K562 (cell line): ENCODE measurements at regions not wholly inside any gene's neighbourhood (a gene's known extent, or its start where the extent isn't known, plus 50 kb on each side); places are given as distances from the start of the nearest gene placed in this dataset.

Experiments
- ATAC-seq: fragments of 200-7000 bp; cut with Tn5 transposase; 3 replicates; pipeline ENCODE4 v1.9.1; 2020; ENCODE audit warnings: moderate library complexity
- BruUV-seq: library from RNA; stranded (reverse); fragments of 400-500 nt; replicated peaks from 2 replicates; lab custom pipeline; 2021; lab: Mats Ljungman, UMichigan
- CTCF ChIA-PET: fragments of 300-600 bp; formaldehyde crosslinking; extraction: SDS; loops from one replicate; lab custom pipeline; 2021; ENCODE audit warnings: low intra/inter-chr PET ratio; lab: Yijun Ruan, JAX
- POLR2A ChIA-PET: fragments of 300-600, 350-650 bp; sonication (Branson Sonifier 250); formaldehyde crosslinking; extraction: SDS; loops from one replicate; lab custom pipeline; 2021; ENCODE audit warnings: antibody characterized with exemption, inconsistent platforms; lab: Yijun Ruan, JAX
- DNase-seq, 4 experiments: peaks; one replicate each; pipeline versions ENCODE4 v3.0.0 to v3.0.0-alpha.2; 2011 to 2018; ENCODE audit warnings: low spot score in 3 of 4, mixed read lengths in 3 of 4; ENCODE audit errors: extremely low read depth in 1 of 4
- FAIRE-seq: peaks from 2 replicates; lab custom pipeline; 2011; peaks lifted over from hg19 to GRCh38; lab: Jason Lieb, UNC
- H2AFZ ChIP-seq: 2 replicates; pipeline ENCODE4 v1.6.0; 2011; ENCODE audit warnings: low read depth, low read length, control low read depth, inconsistent platforms
- H3K27ac ChIP-seq: fragments of 200-600 bp; 3 replicates; pipeline ENCODE4 v1.8.0; 2011; ENCODE audit warnings: low read depth, mild to moderate bottlenecking, control low read depth, inconsistent platforms, low read length, moderate library complexity, mixed read lengths; ENCODE audit errors: extremely low read depth
- H3K27me3 ChIP-seq, 2 experiments: fragments of 300-600 bp in 1 of 2; 2 replicates in 1 of 2; 3 replicates in 1 of 2; pipeline versions ENCODE4 v1.6.0 to v1.8.0; 2011; ENCODE audit warnings: inconsistent platforms in 2 of 2, low read length in 2 of 2, mild to moderate bottlenecking in 1 of 2, mixed read lengths in 1 of 2, moderate library complexity in 1 of 2; ENCODE audit not compliant: control insufficient read depth in 2 of 2, insufficient read depth in 2 of 2
- H3K36me3 ChIP-seq: fragments of 300-600 bp; 3 replicates; pipeline ENCODE4 v1.8.0; 2011; ENCODE audit warnings: mild to moderate bottlenecking, low read length, inconsistent platforms; ENCODE audit not compliant: control insufficient read depth, insufficient read depth
- H3K4me1 ChIP-seq, 2 experiments: fragments of 200-600 bp in 1 of 2; replicated peaks in 1 of 2; 2 replicates in 1 of 2; 3 replicates in 1 of 2; pipeline versions ENCODE4 v1.5.1 to v1.8.0; 2011; ENCODE audit warnings: inconsistent platforms in 2 of 2, low read length in 2 of 2, mild to moderate bottlenecking in 1 of 2, mixed read lengths in 1 of 2, moderate library complexity in 1 of 2; ENCODE audit not compliant: control insufficient read depth in 2 of 2, insufficient read depth in 2 of 2
- H3K4me2 ChIP-seq: 2 replicates; pipeline ENCODE4 v1.6.1; 2011; ENCODE audit warnings: low read length, control low read depth, inconsistent platforms, mixed read lengths; ENCODE audit not compliant: insufficient read depth
- H3K4me3 ChIP-seq: fragments of 200-600 bp; sonication (generic), shearing (Covaris generic); 2 replicates; pipeline ENCODE4 v1.5.1; 2016; ENCODE audit warnings: control low read depth, inconsistent platforms
- H3K79me2 ChIP-seq: fragments of 200-600 bp; 3 replicates; pipeline ENCODE4 v1.8.0; 2011; ENCODE audit warnings: low read length, inconsistent platforms; ENCODE audit not compliant: control insufficient read depth, insufficient read depth
- H3K9ac ChIP-seq, 2 experiments: 2 replicates each; pipeline versions ENCODE4 v1.6.0 to v1.6.1; 2011; ENCODE audit warnings: low read depth in 2 of 2, low read length in 2 of 2, control low read depth in 1 of 2, inconsistent platforms in 1 of 2, mild to moderate bottlenecking in 1 of 2, mixed read lengths in 1 of 2; ENCODE audit not compliant: insufficient read depth in 1 of 2
- H3K9me1 ChIP-seq: one replicate; pipeline ENCODE4 v1.6.0; 2011; ENCODE audit warnings: inconsistent platforms, mild to moderate bottlenecking, low read length, moderate library complexity; ENCODE audit not compliant: control insufficient read depth, insufficient read depth
- H3K9me3 ChIP-seq: replicated peaks from 2 replicates; pipeline ENCODE4 v1.5.1; 2011; ENCODE audit warnings: low read depth, low read length, inconsistent platforms; ENCODE audit not compliant: control insufficient read depth, insufficient read depth
- H4K20me1 ChIP-seq: replicated peaks from 2 replicates; pipeline ENCODE4 v1.6.1; 2011; ENCODE audit warnings: low read length, inconsistent platforms, mixed read lengths; ENCODE audit not compliant: control insufficient read depth, insufficient read depth
- CBX2 ChIP-seq: fragments of 200-600 bp; sonication (generic); IDR thresholded peaks from one replicate; pipeline ENCODE4 v1.6.1; 2012; ENCODE audit warnings: mild to moderate bottlenecking, low read length, inconsistent platforms; ENCODE audit not compliant: insufficient read depth, poor library complexity, severe bottlenecking
- CHCHD3 ChIP-seq: fragments of 250-450 bp; sonication (Bioruptor Pico); IDR thresholded peaks from 2 replicates; pipeline ENCODE4 v2.1.2; 2022; ENCODE audit warnings: mild to moderate bottlenecking
- GABPB2 ChIP-seq: fragments of 250-450 bp; sonication (Bioruptor Pico); conservative IDR thresholded peaks from 2 replicates; pipeline ENCODE4 v1.5.1; 2021; ENCODE audit warnings: mild to moderate bottlenecking
- ILF3 ChIP-seq: fragments of 450-650 bp; IDR thresholded peaks from 2 replicates; pipeline ENCODE4 v1.6.1; 2018; ENCODE audit warnings: antibody characterized with exemption, mild to moderate bottlenecking, moderate library complexity, borderline replicate concordance
- JUND ChIP-seq, 2 experiments: IDR thresholded peaks; 2 replicates in 1 of 2; 3 replicates in 1 of 2; pipeline ENCODE4 v1.6.1; 2011; ENCODE audit warnings: borderline replicate concordance in 2 of 2, low read depth in 2 of 2, low read length in 2 of 2, improper control_type of control experiment in 1 of 2, missing biosample characterization in 1 of 2, missing genetic modification characterization in 1 of 2, missing genetic modification reagents in 1 of 2
- RNF2 ChIP-seq: sonication (generic); IDR thresholded peaks from 2 replicates; pipeline ENCODE4 v1.6.1; 2016
- SIRT6 ChIP-seq: IDR thresholded peaks from one replicate; pipeline ENCODE4 v1.6.1; 2012; ENCODE audit warnings: low read depth, mild to moderate bottlenecking, control low read depth, inconsistent platforms, low read length, moderate library complexity
- SRSF9 ChIP-seq: fragments of 200-400 bp; formaldehyde crosslinking; IDR thresholded peaks from 2 replicates; pipeline ENCODE4 v1.6.1; 2017; ENCODE audit warnings: low read depth, low read length, borderline replicate concordance
- ZC3H8 ChIP-seq: fragments of 450-650 bp; IDR thresholded peaks from 2 replicates; pipeline ENCODE4 v1.6.1; 2017
- ZMIZ1 ChIP-seq, 2 experiments: fragments of 150-350 bp in 1 of 2; IDR thresholded peaks; 2 replicates each; pipeline ENCODE4 v1.6.1; 2012 to 2016; ENCODE audit warnings: low read depth in 2 of 2, low read length in 2 of 2, mild to moderate bottlenecking in 1 of 2, moderate library complexity in 1 of 2
- ZNF3 ChIP-seq: fragments of 250-450 bp; sonication (Bioruptor Pico); IDR thresholded peaks from 2 replicates; pipeline ENCODE4 v1.5.0; 2021; ENCODE audit warnings: mild to moderate bottlenecking, moderate library complexity
- ZNF316 ChIP-seq: fragments of 450-650 bp; IDR thresholded peaks from 2 replicates; pipeline ENCODE4 v1.6.1; 2016
- in situ Hi-C: fragments of 300-500 bp; cut with MboI; formaldehyde crosslinking; loops from 4 replicates; pipeline ENCODE4 v1.15.0; 2018; ENCODE audit warnings: inconsistent platforms, mixed read lengths
- intact Hi-C: fragments of 100-400 bp; cut with micrococcal nuclease; formaldehyde crosslinking; loops from 2 replicates; pipeline ENCODE4 v1.14.2; 2022

- TF ChIP-seq ZMIZ1 (IDR thresholded peaks at IDR 0.05; ENCODE audit: low read depth in 2 of 2, low read length in 2 of 2) = no peak
Measured at GRCh38 chr19:32176591-32176990, 168.8 kb upstream of the ZNF507 start (continued).

- no peak overlapping the region for H2AFZ ChIP-seq
- no peak overlapping the region for H3K9ac ChIP-seq
- POLR2A ChIA-PET = no interaction called here
- H3K4me3 ChIP-seq = no peak overlapping the region
- in situ Hi-C loops = no loop called here
- no peak for TF ChIP-seq GABPB2 (CRISPR knock-in tag)
- TF ChIP-seq CBX2 = no peak
- TF ChIP-seq SRSF9 = no peak
- TF ChIP-seq RNF2 = no peak
- TF ChIP-seq ZNF316 = no peak
- TF ChIP-seq ZC3H8 = no peak
- TF ChIP-seq ILF3 = no peak
- no peak for TF ChIP-seq CHCHD3 (CRISPR knock-in tag)
- TF ChIP-seq JUND (IDR thresholded peaks at IDR 0.05; ENCODE audit: borderline replicate concordance, low read depth, low read length) = no peak
- no peak for TF ChIP-seq JUND (tag; IDR thresholded peaks at IDR 0.05; ENCODE audit: borderline replicate concordance, low read depth, low read length)
- no peak for TF ChIP-seq SIRT6
- no peak for TF ChIP-seq ZNF3 (CRISPR knock-in tag)
- no peak overlapping the region for H3K4me2 ChIP-seq
- DNase-seq (no peak), ATAC-seq (no peak), FAIRE-seq (no peak)
- H3K36me3 ChIP-seq = no peaks in the 10 kb centered on the region
- no peaks in the 10 kb centered on the region for H3K9me1 ChIP-seq
- H3K4me1 ChIP-seq = no peaks in the 10 kb centered on the region
- intact Hi-C loops = no loop called here
- no peaks in the 10 kb centered on the region for H4K20me1 ChIP-seq
- no peaks in the 10 kb centered on the region for H3K9me3 ChIP-seq
- H3K79me2 ChIP-seq = no peaks in the 10 kb centered on the region
- H3K27ac ChIP-seq = no peak overlapping the region
- CTCF ChIA-PET = no interaction called here
- BruUV-seq = no TSS peak
- H3K27me3 ChIP-seq = no peaks in the 10 kb centered on the region; a peak in 1 of 5 replicates
Measured at GRCh38 chr19:32177686-32178085, 167.7 kb upstream of the ZNF507 start.
